Kidney (tissue), 13 donors: ENCODE measurements at regions not wholly inside any gene's neighbourhood (a gene's known extent, or its start where the extent isn't known, plus 50 kb on each side); places are given as distances from the start of the nearest gene placed in this dataset.

Experiments
- DNase-seq, 5 donors: peaks; one replicate each; pipeline ENCODE4 v3.0.0-alpha.2; 2013 to 2020
- FAIRE-seq: peaks from 2 replicates; lab custom pipeline; 2012; peaks lifted over from hg19 to GRCh38; lab: Jason Lieb, UNC
- H3K27ac ChIP-seq, 2 donors: one replicate each; pipeline ENCODE4 v1.7.0; 2013; ENCODE audit warnings: low read depth in 2 of 2, low read length in 2 of 2, inconsistent platforms in 1 of 2
- H3K27me3 ChIP-seq: one replicate; pipeline ENCODE4 v1.7.1; 2013; ENCODE audit warnings: low read length, inconsistent platforms; ENCODE audit not compliant: control insufficient read depth, insufficient read depth
- H3K36me3 ChIP-seq, 3 donors: one replicate each; pipeline versions ENCODE4 v1.7.0 to v1.7.1; 2013; ENCODE audit warnings: low read length in 3 of 3, control low read depth in 1 of 3, inconsistent platforms in 1 of 3; ENCODE audit not compliant: insufficient read depth in 3 of 3, control insufficient read depth in 2 of 3
- H3K4me1 ChIP-seq, 3 donors: one replicate each; pipeline versions ENCODE4 v1.7.0 to v1.7.1; 2013; ENCODE audit warnings: low read length in 3 of 3, inconsistent platforms in 1 of 3, low read depth in 1 of 3; ENCODE audit not compliant: control insufficient read depth in 2 of 3, insufficient read depth in 2 of 3
- H3K4me3 ChIP-seq, 3 donors: one replicate each; pipeline versions ENCODE4 v1.7.0 to v1.8.1; 2013; ENCODE audit warnings: low read length in 3 of 3, control low read depth in 1 of 3, inconsistent platforms in 1 of 3
- H3K9ac ChIP-seq, 3 donors: one replicate each; pipeline versions ENCODE4 v1.7.0 to v1.7.1; 2013; ENCODE audit warnings: low read length in 3 of 3, control low read depth in 1 of 3, inconsistent platforms in 1 of 3
- H3K9me3 ChIP-seq, 3 donors: one replicate each; pipeline versions ENCODE4 v1.7.0 to v1.7.1; 2013; ENCODE audit warnings: low read length in 3 of 3, control low read depth in 1 of 3, inconsistent platforms in 1 of 3; ENCODE audit not compliant: control insufficient read depth in 2 of 3, insufficient read depth in 1 of 3
- CTCF ChIP-seq: IDR thresholded peaks from 3 replicates; pipeline ENCODE4 v1.5.1; 2012; ENCODE audit warnings: mild to moderate bottlenecking, moderate library complexity, borderline replicate concordance; ENCODE audit not compliant: insufficient read depth; ENCODE audit errors: extremely low read depth
- intact Hi-C: fragments of 100-400 bp; cut with DNase I; formaldehyde crosslinking; loops from one replicate; pipeline ENCODE4 v1.11.1; 2022
- donor health status: control.
- donor health status: control.
- donor health status: control.
- donor health status: control.
- donor health status: control.
- donor health status: DM: yes; HTN: yes; CAD: no.
- donor health status: Normal renal cell carcinoma (clear cell type).

GRCh38 chr9:113734826-113735225, 141.3 kb upstream of the ZNF618 start:
- FAIRE-seq: no peak
- H3K27me3 ChIP-seq: no peaks in the 10 kb centered on the region
- no peak overlapping the region for H3K9ac ChIP-seq
- TF ChIP-seq CTCF: no peak
- H3K9me3 ChIP-seq: no peaks in the 10 kb centered on the region
- no peak overlapping the region for H3K27ac ChIP-seq
- H3K36me3 ChIP-seq: no peaks in the 10 kb centered on the region
- H3K4me3 ChIP-seq: no peak overlapping the region
- intact Hi-C loops: no loop called here
- DNase-seq: peak in 2 of 5 donors; percentile 18 to 24
- H3K4me1 ChIP-seq: peaks cover 0 to 2% (median 0%) of the 10 kb centered on the region in 3 donors

GRCh38 chr9:113737517-113738271, 138.4 kb upstream of the ZNF618 start:
- intact Hi-C loops: no loop called here
- Histone ChIP-seq H3K27ac (no peak overlapping the region), H3K36me3 (no peaks in the 10 kb centered on the region), H3K4me3 (no peak overlapping the region), H3K27me3 (no peaks in the 10 kb centered on the region), H3K9ac (no peak overlapping the region), H3K4me1 (peaks cover 0 to 2% (median 0%) of the 10 kb centered on the region in 3 donors), H3K9me3 (no peaks in the 10 kb centered on the region)
- FAIRE-seq (no peak), DNase-seq (peak in 4 of 5 donors; percentile 63 to 88 (median 76))
- peak; percentile 65 for TF ChIP-seq CTCF

- TF ChIP-seq CTCF: no peak
- FAIRE-seq (no peak), DNase-seq (no peak)
- Histone ChIP-seq H3K4me1 (peaks cover 0 to 2% (median 0%) of the 10 kb centered on the region in 3 donors), H3K27ac (no peak overlapping the region), H3K27me3 (no peaks in the 10 kb centered on the region), H3K36me3 (no peaks in the 10 kb centered on the region), H3K9ac (no peak overlapping the region), H3K4me3 (no peak overlapping the region), H3K9me3 (no peaks in the 10 kb centered on the region)
- intact Hi-C loops: no loop called here
Measured at GRCh38 chr9:113738496-113738892, 137.6 kb upstream of the ZNF618 start.
